ENCODE measurements at regions not wholly inside any gene's neighbourhood (a gene's known extent, or its start where the extent isn't known, plus 50 kb on each side); places are given as distances from the start of the nearest gene placed in this dataset.

DNA sequence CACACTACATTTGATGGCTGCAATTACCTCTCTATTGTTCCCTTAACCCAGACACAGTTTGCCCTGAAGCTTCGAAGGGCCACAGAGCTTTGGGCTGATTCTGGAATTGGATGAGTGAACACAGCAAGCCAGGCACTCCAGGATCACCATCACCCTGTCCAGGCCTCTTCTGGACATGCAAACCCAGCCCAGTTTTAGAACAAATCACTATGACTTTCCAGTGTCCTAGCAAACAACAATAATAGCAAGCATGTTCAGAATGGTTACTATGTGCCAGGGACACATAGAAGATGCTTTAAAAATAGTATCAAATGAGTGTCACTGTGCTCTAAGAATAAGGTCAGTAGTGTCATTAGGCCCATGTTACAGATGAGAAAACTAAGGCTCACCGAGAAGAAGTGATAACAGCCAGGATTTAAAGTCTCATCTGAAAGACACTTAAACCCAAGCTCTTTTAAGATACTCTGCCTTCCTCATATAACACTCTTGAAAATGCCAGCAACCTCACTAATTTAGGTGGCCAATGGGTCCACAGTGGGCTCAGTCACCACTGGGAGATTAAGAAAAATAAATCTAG lies 191.7 kb upstream of the STK17B start:
- no peak for DNase-seq

DNA sequence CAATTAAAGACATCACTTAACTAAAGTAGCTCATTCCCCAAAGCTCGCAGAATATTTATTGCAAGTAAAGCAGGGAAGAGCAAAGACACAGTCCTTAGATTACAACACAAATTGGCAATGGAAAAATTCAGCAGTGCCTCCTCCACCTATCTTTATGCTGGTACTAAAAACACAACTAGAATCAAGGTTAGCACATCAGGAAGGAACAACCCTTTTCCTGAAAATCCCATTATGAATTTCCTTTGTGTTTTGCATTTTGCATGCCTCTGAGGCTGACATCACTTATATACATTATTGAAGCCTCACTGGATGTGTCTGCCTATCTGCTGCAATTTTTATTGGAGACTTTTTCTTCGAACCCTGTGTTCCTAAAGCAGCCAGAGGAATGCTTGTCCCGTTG lies 193.8 kb upstream of the STK17B start:
- DNase-seq: no peak

DNA sequence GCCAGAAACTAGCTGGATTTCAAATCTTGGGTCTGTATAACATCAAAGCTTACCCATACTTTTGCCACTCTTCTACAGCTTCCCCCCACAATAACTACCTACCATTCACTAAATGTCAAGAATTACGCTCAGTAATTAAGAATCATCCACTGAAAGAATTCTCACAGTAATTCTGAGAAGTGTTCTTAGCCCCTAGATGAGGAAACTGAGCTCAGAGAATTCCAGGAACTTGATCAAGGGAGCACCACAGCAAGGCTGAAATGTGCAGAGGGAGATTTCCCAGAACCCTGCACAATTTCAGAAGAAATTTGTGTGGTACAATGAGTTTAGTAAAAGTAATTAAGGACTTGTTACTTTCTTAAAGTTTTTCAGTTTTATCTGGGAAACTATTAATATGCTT lies 194.5 kb upstream of the STK17B start:
- DNase-seq: no peak

DNA sequence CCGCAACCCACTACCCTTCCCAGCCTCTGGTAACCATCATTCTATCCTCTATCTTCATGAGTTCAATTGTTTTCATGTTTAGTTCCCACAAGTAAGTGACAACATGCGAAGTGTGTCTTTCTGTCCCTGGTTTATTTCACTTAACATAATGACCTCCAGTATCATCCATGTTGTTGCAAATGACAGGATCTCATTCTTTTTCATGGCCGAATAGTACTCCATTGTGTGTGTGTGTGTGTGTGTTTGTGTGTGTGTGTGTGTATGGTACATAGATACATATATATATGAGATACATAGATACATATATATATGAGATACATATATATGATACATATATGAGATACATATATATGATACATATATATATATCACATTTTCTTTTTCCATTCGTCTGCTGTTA lies 196.3 kb upstream of the STK17B start:
- no peak for DNase-seq

GRCh38 chr2:196368546-196369225 lies 197.3 kb upstream of the STK17B start:
- no peak for DNase-seq

DNA sequence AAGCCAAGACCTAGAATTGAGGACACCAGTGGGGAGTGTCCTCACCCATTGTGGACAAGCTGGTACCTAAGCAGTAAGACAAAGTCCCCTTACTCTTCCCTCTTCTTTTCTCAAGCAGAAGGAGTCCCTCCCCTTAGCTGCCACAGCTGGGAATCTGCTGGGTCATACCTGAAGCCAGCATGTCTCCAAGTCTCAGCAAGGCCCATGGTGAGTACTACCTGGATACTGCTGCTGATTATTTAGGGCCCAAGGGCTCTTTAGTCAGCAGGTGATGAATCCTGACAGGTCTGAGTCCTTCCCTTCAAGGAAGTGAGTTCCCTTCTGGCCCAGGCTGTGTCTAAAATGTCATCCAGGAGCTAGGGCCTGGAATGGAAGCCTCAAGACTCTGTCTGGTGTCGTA lies 198.6 kb upstream of the STK17B start:
- DNase-seq: no peak

DNA sequence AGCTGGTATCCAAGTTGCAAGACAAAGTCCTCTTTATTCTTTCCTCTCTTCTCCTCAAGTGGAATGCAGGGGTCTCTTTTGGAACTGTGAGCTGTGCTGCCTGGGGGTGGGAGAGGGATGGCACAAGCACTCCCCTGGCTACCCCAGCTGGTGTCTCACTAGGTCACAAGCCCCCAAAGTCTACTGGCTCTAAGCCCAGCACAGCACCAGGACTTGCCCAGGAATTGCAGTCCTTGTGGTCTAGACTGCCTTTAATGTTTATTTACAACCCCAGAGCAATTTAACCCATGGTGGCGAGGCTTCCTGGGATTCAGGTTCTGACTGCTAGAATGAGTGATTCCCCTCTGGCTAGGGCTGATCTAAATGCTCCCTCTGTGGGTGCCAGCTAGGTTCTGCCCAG lies 199.0 kb upstream of the STK17B start:
- no peak for DNase-seq

DNA sequence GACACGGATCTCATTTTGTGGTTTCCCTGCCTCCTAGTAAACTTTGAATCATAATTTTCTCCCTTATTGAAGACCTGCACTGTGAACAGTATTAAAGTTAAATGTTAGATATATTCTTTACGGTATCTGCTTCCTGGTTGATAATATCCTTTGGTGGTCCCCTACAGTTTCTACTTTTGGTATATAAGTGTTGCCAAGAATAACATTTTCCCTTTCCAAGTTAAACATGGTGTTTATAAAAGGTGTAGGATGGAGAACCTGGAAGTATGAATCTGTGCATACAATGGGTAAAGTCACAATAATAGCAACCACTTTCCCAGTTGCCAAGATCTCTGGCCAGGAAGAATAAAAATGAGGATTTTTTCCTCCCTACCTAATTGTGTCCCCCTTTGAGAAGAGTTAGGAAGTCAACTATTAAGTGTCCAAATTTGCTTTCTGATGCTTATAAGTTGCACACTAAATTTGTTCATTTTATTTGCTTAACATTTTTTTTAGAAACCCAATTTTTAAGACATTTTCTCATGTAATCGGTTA lies 201.0 kb upstream of the STK17B start:
- no peak for DNase-seq

- no peak for DNase-seq
These were observed 201.7 kb upstream of the STK17B start for GRCh38 chr2:196372811-196373664.

DNA sequence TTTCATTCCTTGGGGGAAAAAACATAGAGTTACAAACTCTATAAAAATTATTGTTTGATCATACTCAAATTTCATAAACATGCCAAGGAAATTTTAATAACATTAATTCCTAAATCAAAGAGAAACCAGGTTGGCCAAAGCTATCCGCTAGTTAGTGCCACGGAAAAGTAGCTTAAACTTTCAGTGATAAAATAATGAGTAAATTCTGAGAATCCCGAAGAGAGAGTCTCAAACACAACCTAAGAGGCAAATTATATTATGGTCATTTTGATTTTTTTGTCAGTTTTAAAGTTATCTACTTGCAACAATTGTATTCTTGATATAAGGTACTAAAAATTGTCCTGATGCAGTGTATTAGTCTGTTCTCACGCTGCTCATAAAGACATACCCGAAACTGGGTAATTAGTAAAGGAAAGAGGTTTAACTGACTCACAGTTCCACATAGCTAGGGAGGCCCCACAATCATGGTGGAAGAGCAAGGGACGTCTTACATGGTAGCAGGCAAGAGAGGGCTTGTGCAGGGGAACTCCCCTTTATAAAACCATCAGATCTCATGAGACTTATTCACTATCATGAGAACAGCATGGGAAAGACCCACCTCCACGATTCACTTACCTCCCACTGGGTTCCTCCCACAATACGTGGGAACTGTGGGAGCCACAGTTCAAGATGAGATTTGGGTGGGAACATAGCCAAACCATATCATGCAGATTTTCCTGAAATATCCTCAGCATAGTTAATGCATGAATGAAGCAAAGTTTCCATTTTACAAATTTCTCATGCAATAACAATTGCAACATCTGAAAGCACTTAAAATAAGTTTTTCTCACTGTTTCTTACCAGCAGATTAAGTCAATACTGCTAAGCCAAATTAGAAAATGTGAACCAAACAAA lies 205.9 kb upstream of the STK17B start:
- no peak for DNase-seq

DNA sequence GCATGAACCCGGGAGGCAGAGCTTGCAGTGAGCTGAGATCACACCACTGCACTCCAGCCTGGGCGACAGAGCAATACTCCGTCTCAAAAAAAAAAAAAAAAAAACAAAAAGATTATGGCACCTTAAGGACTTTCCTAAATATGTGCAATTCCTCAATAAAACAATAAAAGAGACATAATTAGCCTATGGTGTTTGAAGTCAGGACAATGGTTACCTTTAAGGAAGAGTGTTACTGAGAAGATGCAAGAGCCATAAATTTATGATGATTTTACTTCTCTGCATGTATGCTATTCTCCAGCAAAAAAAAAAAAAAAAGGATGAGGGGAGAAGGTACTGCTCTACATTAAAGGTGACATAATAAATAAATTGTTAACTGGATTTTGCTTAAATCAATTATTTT lies 208.2 kb upstream of the STK17B start:
- DNase-seq: no peak

DNA sequence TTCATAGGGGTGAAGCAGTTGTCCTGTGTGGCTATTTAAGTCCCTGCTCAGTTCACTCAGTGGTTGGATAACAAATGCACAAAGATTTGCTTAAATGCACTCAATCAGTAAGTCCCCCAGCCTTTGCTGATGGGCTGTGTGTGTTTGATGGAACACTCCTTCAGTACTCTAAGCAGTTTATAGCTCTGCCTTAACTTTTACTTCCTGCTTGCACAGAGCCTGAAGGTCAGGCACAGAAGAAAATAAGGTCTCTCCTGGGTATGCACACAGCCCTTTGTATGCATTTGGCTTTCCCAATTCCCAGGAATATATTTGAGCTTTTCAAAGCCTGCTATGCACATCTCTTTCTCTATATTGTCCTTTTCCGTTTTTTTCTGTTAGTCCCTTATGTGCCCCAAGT lies 208.7 kb upstream of the STK17B start:
- DNase-seq: no peak

- no peak for DNase-seq
These were observed 209.2 kb upstream of the STK17B start for GRCh38 chr2:196380575-196380974.

GRCh38 chr2:196381464-196381863 lies 210.1 kb upstream of the STK17B start:
- DNase-seq: no peak

DNA sequence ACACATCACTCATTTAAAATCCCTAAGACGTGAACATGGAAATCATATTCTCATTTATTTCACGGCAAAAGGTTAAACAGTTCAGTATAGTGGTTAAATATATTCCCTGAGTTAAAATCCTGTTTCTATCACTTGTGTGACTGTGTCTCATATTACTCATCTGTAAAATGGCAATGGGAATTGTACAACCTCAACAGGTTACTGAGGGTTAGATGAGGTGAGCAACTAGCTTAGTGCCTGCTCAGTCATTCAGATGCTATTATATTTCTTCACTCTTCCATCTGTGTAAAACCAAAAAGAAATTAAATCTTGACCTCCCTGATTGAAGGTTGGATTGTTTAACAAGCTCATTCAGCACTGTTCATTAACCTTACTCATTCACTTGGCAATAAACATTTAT lies 212.4 kb upstream of the STK17B start:
- DNase-seq: no peak

GRCh38 chr2:196384729-196385128 lies 213.4 kb upstream of the STK17B start:
- no peak for DNase-seq

- no peak for DNase-seq
These were observed 218.3 kb upstream of the STK17B start for GRCh38 chr2:196389670-196390069.

GRCh38 chr2:196390243-196391148 lies 219.1 kb upstream of the STK17B start:
- no peak for DNase-seq

GRCh38 chr2:196391149-196391479 lies 219.7 kb upstream of the STK17B start:
- no peak for DNase-seq

GRCh38 chr2:196399096-196399495 lies 227.7 kb upstream of the STK17B start:
- no peak for DNase-seq

GRCh38 chr2:196399722-196400691 lies 228.6 kb upstream of the STK17B start:
- no peak for DNase-seq
